NCI-H460 (cell line): ENCODE measurements at regions not wholly inside any gene's neighbourhood (a gene's known extent, or its start where the extent isn't known, plus 50 kb on each side); places are given as distances from the start of the nearest gene placed in this dataset.
"Not testable (repeated sequence)": the region's sequence is repeated elsewhere in the genome, so short reads cannot be mapped to it uniquely, and the experiment has no call there.

Experiments
- DNase-seq: peaks from one replicate; pipeline ENCODE4 v3.0.0-alpha.2; 2016; ENCODE audit warnings: low read depth; ENCODE audit errors: extremely low read depth

DNA sequence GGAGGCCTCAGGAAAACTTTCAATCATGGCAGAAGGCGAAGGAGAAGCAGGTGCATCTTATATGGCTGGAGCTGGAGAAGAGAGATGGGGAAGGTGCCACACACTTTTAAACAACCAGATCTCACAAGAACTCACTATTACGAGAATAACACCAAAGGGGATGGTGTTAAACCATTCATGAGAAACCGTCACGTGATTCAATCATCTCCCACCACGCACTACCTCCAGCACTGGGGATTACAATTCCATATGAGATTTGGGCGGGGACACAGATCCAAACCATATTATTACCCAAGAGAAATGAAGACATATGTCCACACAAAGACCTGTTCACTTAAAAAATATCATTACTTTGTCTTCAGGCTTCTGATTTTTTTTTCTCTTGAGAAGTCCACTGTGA, 518.5 kb downstream of the DCDC2C start:
- DNase-seq: no peak

DNA sequence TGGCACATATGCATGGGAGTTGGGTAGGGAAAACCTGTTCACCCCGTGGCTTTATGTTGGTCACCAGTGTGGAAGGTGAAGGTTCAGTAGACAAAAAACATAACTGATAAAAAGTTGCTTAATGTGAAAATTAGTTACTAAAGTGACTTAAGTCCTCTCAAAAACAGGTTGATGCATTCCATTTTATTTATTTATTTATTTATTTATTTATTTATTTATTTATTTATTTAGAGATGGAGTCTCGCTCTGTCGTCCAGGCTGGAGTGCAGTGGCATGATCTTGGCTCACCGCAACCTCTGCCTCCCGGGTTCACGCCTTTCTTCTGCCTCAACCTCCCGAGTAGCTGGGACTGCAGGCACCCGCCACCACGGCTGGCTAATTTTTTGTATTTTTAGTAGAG, 541.0 kb downstream of the DCDC2C start:
- DNase-seq: not testable (repeated sequence)

DNA sequence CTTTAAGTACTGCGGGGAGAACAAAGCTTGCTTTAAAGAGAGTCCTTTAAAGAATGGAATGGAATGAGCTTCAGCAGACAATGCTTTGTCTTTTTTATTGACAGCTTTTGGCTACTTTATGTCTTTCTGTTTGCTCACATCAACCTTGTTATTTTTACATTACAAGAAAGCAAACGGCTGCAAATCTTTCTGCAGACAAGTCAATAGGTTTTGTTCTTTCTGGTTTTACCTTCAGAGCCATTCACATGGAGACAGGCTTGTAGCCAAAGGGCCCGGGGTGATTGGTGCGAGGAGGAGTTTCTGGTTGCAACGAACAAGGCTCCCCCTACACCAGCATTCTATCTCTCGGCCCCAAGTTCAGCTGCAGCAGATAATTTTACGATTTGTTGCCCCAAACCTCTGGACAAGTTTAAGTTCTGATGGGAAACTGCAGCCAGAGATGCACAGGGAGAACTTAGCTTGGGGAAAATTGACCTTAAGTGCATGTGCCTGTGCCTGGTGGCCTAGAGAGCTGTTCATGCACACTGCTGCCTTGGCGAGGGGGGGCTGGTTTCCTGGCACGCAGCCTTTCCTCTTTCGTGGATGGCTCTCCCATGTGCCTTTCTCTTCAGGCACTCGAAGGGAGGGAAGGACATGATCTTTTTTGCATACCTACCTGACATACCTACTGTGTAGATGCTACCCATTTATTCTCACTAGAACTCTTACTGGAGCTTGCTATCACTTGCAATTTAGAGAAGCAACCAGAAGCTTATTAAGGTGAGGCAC, 543.2 kb downstream of the DCDC2C start:
- no peak for DNase-seq

DNA sequence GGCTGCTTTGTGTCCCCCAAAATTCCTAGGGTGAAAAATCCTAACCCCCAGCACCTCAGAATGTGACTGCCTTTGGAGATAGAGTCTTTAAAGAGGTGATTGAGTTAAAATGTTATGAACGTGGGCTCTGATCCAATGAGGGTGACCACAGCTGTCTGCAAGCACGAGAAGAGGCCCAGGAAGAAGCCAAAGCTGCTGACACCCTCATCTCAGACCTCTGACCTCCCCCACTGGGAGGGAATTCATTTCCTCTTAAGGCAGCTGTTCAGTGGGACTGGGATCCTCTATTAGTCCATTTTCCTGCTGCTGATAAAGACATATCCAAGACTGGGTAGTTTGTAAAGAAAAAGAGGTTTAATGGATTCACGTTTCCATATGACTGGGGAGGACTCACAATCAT, 544.4 kb downstream of the DCDC2C start:
- no peak for DNase-seq

DNA sequence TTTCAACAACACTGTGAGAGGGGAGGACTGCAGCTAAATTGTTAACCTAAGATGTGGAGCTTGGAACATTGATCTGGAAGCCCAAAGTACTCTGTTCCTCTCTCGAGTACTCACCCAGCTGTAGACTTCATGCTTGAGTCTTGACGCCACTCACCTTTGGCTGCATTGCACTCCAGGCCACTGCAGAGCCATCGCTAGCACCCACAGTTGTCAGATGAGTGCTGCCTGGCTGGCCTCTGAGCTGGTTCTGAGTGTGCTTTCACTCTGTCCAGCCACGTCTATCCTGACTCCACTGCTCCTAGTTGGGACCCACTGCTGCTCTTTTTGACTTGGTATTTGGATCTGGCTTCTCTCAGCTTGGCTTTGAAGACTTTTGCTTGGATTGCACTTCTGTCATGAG, 552.1 kb downstream of the DCDC2C start:
- no peak for DNase-seq

DNA sequence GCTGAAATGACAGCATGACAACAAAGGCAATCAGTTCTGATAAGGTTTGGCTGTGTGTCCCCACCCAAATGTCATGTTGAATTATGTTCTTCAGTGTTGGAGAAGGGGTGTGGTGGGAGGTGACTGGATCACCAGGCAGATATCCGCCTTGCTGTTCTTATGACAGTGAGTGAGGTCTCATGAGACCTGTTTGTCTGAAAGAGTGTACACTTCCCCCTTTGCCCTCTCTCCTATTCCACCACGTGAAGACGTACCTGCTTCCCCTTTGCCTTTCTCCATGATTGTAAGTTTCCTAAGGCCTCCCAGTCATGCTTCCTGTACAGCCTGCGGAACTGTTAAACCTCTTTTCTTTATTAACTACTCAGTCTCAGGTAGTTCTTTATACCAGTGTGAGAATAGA, 553.0 kb downstream of the DCDC2C start:
- DNase-seq: no peak

DNA sequence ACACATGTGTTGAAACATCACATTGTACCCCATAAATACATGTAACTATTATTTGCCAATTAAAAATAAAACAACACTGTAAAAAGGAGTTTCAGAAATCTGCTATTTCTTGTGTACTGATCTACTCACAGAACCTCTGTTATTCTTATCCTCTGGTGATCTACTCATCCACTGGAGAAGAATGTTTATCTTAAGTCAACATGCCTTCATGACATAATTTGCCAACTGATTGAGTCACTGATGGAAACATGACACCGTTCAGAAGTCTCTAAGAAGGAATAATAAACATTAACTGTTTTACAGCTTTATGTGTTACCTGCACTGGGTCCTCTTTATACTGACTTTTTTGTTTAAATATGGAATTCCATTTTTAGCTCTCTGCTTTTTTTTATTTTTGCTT, 555.2 kb downstream of the DCDC2C start:
- peak; percentile 43 for DNase-seq

DNA sequence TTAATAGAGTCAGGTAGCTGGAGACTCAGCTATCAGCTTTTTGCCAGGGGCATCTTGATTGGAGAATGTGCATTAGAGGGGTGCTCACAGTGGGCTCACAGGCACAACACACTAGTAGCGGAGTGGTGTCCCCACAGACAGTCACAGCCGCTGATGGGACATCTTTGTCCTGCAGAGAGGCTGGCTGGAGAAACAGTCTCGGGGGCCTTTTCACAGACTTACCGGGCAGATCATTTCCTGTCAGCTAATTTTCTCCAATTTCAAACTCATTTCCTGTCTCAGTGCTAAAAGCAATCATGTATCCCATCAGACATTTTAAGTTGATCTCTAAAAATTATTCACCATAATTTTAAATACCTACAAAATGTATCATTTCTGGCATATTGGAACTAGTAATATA, 562.6 kb downstream of the DCDC2C start:
- no peak for DNase-seq

DNA sequence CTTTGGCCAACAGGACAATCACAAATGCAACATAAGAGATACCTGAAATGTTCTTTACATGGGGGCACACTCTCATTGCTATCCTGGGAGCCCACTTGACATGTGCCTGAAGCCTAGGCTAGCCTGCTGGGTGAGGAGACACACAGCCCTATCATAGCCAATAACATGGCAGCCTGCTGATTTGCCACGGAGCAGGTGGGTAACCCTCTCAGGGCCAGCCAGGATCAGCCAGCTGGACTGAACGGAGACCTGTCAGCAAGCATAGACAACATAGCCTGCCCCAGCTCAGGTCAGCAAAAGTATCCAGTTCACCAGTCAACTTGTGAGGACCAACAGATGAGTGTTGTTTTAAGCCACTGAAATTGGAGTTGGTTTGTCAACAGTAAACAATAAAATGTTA, 566.5 kb downstream of the DCDC2C start:
- DNase-seq: no peak

DNA sequence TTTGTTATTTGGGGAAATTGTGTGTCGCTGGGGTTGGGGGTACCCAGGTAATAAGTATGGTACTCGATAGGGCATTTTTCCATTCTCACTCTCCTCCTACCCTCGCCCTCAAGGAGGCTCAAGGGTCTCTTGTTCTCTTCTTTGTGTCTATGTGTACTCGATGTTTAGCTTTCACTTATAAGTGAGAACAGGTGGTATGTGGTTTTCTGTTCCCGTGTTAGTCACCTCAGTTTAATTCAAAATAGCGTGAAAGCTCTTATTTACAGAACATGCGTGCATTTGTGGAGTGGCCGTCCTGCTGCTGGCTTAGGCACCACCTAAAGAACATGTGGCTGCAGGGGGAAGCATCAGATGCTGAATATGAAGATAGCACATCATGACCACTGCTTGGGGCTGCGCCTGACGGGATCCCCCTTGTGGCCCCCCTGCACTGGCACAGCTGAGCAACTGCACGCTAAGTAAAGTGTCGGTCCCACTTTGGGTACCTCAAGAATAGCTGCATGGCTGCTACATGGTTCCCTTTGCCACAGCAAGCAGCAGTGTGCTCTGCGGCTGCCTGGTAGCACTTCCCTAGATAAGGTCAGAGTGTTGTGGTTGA, 569.0 kb downstream of the DCDC2C start:
- DNase-seq: no peak

DNA sequence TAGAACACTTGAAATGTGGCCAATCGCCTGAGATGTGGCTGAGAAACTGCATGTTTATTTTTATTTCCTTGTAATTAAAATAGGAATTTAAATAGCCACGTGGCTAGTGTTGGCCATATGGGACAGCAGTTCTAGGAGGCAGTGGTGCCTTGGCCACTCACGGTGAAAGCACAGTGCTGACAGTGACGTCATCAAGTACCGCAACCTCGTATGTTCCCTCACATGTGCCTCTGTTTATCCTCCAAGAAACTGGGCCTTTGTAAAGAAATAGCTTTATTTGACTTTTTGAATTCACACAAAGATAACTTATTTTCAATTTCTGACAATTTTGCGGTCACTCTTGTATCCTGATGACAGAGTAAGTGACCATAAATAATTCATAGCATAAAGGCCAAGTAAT, 575.0 kb downstream of the DCDC2C start:
- no peak for DNase-seq

DNA sequence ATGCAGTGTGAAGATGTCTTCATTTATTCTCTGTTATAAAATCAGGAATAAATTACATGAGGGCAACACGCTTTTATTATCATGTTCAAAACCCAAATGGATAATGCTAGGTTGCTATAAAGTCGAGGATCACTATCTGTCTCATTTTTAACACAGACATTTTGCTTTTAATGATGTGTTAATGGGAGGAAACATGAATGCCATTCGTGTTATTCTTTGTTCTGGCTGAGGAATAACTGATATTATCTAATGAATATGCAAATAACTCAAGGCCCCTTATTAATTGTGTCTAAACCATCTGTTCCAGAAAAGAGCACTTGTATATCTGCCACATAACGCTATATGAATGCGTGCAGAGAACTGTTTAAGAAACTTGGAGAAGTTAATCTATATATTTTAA, 576.1 kb downstream of the DCDC2C start:
- DNase-seq: no peak

DNA sequence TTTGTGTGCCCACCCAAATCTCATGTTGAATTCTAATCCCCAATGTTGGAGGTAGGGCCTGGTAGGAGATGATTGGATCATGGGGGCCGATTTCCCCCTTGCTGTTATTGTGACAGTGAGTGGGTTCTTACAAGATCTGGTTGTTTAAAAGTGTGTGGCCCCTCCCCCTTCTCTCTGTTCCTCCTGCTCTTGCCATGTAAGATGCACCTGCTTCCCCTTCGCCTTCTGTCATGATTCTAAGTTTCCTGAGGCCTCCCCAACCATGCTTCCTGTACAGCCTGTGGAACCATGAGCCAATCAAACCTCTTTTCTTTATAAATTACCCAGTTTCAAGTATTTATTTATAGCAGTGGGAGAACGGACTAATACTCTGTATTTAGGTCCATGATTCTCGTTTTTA, 588.1 kb downstream of the DCDC2C start:
- no peak for DNase-seq

DNA sequence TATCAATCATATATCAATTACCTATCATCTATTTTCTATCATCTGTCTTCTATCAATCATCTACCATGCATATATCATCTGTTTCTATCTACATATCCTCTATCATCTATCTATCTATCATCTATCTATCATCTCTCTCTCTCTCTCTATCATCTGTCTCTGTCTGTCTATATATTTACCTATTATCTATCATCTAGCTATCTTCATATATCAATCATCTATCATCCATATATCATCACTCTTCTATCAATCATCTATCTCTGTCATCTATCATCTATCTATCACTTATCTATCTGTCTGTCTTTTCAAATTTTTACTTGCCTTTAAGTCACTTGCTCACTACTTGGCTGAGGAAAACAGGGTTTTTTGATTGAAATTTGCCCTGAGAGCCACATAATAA, 592.3 kb downstream of the DCDC2C start:
- DNase-seq: no peak

DNA sequence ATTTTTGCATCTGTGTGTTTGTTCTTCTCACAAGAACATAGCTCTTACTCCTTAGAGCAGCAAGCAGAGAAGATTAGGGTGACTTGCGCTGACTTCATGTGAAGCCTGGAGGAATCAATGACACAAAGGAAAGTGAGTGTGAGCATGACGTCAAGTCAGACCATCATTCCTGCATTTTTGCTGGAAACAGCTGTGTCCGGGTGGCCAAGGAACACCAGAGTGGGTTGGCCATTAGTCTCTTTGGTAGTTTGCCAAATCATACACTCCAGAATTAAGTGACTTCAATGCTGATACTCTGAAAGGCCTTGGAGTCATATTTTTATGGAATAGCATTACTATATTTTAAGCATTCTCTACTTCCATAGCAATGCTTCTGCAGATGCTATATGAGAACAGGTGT, 597.2 kb downstream of the DCDC2C start:
- no peak for DNase-seq

DNA sequence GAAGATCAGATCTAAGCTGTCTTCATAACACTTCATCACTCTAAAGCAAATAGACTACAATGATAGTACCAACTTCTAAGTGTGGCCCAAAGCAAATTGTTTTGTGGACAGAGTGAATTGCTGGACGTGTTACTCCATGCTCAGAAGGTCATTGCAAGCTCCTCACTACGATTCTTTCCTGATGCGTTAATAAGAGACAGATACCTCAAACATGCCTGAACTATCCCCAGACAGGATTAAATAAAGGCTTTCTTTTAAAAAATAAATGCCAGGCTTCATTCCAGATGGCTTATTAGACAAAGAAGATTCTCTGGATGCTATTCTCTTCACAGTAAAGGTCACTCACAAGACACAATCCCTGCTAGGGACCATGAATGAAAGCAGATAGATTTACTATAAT, 621.2 kb downstream of the DCDC2C start:
- DNase-seq: no peak

DNA sequence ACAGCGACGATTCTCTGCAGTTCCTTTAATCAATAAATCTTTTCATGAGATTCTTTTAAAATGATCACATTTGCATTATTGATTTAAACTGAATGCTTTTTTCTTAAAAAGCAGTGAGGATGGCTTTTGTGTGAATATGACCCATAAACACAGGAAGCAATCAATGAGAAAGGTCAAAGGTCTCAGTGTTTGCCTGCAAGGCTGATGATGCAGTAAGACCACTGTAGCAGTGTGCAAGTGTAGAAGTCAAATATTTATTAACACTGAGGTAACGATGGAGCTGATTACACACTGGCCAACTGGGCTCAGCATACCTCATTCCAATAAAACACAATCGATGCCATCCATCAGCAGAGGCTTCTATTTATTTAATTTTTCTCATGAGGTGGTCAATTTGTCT, 633.5 kb downstream of the DCDC2C start:
- DNase-seq: no peak

DNA sequence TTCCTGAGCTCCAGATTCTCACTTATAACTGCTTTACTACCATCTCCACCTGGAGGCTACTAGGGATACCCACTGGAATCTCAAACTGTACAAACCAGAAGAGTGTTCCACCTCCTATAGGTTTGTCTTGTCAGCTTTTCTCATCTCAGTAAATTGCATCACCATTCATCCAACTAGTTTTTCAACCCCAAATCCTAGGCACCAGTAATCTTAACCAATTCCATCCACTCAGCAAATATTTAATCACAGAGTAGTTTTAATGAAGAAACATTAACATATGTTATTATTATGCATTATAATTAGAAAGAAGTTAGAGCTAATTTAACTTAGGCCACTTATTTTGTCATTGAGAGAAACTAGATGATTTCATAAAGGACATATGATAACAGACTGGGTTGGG, 635.0 kb downstream of the DCDC2C start:
- DNase-seq: no peak

DNA sequence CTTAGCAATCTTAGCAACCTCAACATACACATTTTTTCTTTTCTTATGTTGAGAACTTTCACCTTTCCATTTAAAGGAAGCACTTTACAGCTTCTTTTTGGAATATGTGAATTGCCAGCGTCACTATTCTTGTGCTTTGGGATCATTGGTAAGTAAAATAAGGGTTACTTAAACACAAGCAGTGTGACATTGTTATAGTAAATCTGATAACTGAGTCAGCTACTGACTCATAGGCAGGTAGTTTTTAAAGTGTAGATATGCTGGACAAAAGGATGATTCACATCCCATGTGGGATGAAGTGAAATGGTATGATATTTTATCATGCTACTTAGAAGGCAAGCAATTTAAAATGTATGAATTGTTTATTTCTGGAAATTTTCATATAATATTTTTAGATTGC, 637.2 kb downstream of the DCDC2C start:
- no peak for DNase-seq

DNA sequence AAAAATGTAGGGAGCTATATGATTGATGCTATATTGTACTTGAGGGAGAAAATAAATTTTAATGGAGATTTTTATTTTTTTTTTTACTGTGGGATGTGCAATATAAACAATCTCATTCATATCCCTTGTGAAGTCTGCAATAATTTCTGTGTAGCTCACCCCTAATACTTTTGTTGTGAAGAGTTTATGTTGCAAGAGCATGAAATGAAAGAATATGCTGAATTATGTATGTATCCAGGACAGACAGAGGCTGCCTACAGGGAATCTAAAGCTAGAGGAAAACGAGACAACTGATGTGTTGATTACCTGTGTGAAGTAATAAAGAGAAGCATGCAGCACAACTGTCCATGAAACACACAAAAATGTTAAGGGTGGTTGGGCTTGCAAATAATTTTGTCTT, 643.3 kb downstream of the DCDC2C start:
- no peak for DNase-seq

DNA sequence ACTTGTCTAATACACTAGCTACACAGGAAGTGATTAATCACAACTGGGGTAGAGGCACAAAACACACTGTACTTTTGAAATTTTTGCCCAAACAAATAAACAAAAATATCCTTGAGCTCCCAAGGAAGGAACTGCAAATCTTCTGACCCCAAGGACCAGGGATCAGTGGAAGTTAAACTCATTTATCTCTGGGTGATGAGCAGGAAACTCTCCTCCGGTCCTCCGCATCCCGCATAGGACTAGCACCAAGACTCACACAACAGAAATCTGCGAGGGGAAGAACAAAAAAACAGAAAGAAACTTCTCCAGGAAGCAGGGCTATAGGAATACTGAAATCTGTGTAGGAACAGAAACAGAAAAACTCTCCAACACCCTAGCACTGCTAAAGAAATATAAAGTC, 650.3 kb downstream of the DCDC2C start:
- no peak for DNase-seq

DNA sequence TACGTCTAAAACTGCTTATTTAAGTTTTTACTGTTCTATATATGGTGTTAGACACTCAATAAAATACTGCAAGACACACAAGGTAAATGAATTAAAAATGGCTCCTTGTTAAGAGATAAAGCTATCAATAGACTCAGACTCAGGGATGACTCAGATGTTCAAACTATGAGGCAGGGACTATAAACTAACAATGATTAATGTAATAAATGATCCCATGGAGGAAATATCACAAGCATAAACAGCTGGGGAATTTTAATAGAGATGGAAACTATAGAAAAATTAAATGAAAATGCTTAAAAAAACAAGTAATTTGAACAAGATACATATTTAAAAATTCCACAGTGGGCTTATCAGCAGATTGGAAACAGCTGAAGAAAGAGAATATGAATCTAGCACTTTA, 650.8 kb downstream of the DCDC2C start:
- DNase-seq: no peak

DNA sequence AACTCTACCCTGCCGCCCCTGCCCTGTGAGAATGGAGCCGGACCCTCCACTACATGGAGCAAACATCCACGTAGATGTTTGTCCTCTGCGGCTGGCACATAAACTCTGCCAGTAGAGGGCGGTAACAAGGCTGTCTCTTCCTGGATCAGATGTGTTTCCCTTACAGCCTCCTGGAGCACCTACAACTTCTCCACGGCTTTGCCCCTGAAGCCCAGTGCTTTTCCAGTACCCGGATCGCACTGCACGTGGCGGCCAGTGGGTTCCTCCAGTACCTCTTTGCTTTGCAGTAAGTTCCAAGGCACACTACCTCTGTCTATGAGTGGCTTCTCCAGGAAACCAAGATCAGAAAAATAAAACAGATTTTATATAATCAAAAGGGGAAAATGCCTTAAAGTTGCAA, 651.3 kb downstream of the DCDC2C start:
- DNase-seq: peak; percentile 20
